Gastroesophageal sphincter (tissue), 4 donors: ENCODE measurements at regions not wholly inside any gene's neighbourhood (a gene's known extent, or its start where the extent isn't known, plus 50 kb on each side); places are given as distances from the start of the nearest gene placed in this dataset.
"Not testable (repeated sequence)": the region's sequence is repeated elsewhere in the genome, so short reads cannot be mapped to it uniquely, and the experiment has no call there.

Source experiments
- ATAC-seq: fragments of 150-250 bp; one replicate; pipeline ENCODE4 v1.9.1; 2016; ENCODE audit warnings: mild to moderate bottlenecking, moderate library complexity
- H3K27ac ChIP-seq, 4 donors: fragments of 200-600 bp; sonication (generic) in 3 of 4; 1 replicate in 3 of 4; 2 replicates in 1 of 4; pipeline ENCODE4 v1.5.1; 2016 to 2019
- H3K27me3 ChIP-seq: fragments of 200-600 bp; sonication (generic); one replicate; pipeline ENCODE4 v1.5.1; 2019
- H3K36me3 ChIP-seq, 2 donors: fragments of 200-600 bp; sonication (generic); one replicate each; pipeline ENCODE4 v1.5.1; 2019; ENCODE audit warnings: control low read depth in 1 of 2
- H3K4me1 ChIP-seq, 3 donors: fragments of 200-600 bp; sonication (generic); 1 replicate in 2 of 3; 2 replicates in 1 of 3; pipeline ENCODE4 v1.5.1; 2016 to 2019; ENCODE audit warnings: control low read depth in 2 of 3
- H3K4me3 ChIP-seq, 2 donors: fragments of 200-600 bp; sonication (generic); one replicate each; pipeline ENCODE4 v1.5.1; 2019; ENCODE audit warnings: mild to moderate bottlenecking in 1 of 2, moderate library complexity in 1 of 2
- H3K9me3 ChIP-seq, 3 donors: fragments of 200-600 bp; sonication (generic); one replicate each; pipeline ENCODE4 v1.5.1; 2017 to 2019; ENCODE audit warnings: control low read depth in 2 of 3
- EP300 ChIP-seq: sonication (generic); formaldehyde crosslinking; IDR thresholded peaks from one replicate; pipeline ENCODE4 v1.6.1; 2017; ENCODE audit warnings: antibody characterized with exemption, mild to moderate bottlenecking
- POLR2A ChIP-seq, 2 donors: fragments of 450-650 bp; IDR thresholded peaks; one replicate each; pipeline ENCODE4 v1.6.1; 2017; ENCODE audit warnings: antibody characterized with exemption in 2 of 2, mild to moderate bottlenecking in 2 of 2, moderate library complexity in 1 of 2
- POLR2AphosphoS5 ChIP-seq: sonication (generic); formaldehyde crosslinking; IDR thresholded peaks from one replicate; pipeline ENCODE4 v1.6.1; 2017; ENCODE audit warnings: antibody characterized with exemption
- WGBS, 2 donors: methylation state at CpG; one replicate each; pipeline ENCODE4 v1.1.5; 2018; ENCODE audit warnings: low coverage in 1 of 2; 5-methylcytosine and 5-hydroxymethylcytosine counted together
- TF ChIP-seq, protein P1 (sequence below), 4 experiments: fragments of 200-600 bp in 2 of 4; fragments of 450-650 bp in 2 of 4; sonication (generic) in 1 of 4; IDR thresholded peaks; one replicate each; pipeline ENCODE4 v1.5.1; 2017 to 2019; ENCODE audit warnings: antibody characterized with exemption in 4 of 4, mild to moderate bottlenecking in 2 of 4, moderate library complexity in 2 of 4

- TF ChIP-seq, protein P1, sequence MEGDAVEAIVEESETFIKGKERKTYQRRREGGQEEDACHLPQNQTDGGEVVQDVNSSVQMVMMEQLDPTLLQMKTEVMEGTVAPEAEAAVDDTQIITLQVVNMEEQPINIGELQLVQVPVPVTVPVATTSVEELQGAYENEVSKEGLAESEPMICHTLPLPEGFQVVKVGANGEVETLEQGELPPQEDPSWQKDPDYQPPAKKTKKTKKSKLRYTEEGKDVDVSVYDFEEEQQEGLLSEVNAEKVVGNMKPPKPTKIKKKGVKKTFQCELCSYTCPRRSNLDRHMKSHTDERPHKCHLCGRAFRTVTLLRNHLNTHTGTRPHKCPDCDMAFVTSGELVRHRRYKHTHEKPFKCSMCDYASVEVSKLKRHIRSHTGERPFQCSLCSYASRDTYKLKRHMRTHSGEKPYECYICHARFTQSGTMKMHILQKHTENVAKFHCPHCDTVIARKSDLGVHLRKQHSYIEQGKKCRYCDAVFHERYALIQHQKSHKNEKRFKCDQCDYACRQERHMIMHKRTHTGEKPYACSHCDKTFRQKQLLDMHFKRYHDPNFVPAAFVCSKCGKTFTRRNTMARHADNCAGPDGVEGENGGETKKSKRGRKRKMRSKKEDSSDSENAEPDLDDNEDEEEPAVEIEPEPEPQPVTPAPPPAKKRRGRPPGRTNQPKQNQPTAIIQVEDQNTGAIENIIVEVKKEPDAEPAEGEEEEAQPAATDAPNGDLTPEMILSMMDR (IDR thresholded peaks at IDR 0.05) = no peak
- TF ChIP-seq EP300 (no peak), POLR2A (IDR thresholded peaks at IDR 0.05) (no peak), POLR2AphosphoS5 (no peak)
- H3K27me3 ChIP-seq = no peaks in the 10 kb centered on the region
- H3K27ac ChIP-seq = no peak overlapping the region
- no peaks in the 10 kb centered on the region for H3K36me3 ChIP-seq
- H3K4me3 ChIP-seq = no peak overlapping the region
- H3K9me3 ChIP-seq = peaks cover 0 to 7% (median 0%) of the 10 kb centered on the region in 3 donors
- WGBS, 2 donors = 36 to 37% methylated on average over 2 of the region's 2 CpGs
- H3K4me1 ChIP-seq = peaks cover 0 to 6% (median 0%) of the 10 kb centered on the region in 3 donors
- ATAC-seq = no peak
Measured at GRCh38 chr4:151852202-151852601, 91.4 kb upstream of the GATB start.

- no peak for TF ChIP-seq POLR2A (IDR thresholded peaks at IDR 0.05)
- TF ChIP-seq, protein P1 (IDR thresholded peaks at IDR 0.05) = no peak
- no peak for TF ChIP-seq POLR2AphosphoS5
- TF ChIP-seq EP300 = no peak
- no peaks in the 10 kb centered on the region for H3K36me3 ChIP-seq
- no peak overlapping the region for H3K27ac ChIP-seq
- peaks cover 0 to 7% (median 0%) of the 10 kb centered on the region in 3 donors for H3K9me3 ChIP-seq
- 69 to 90% methylated on average over 1 to 2 of the region's 2 CpGs for WGBS, 2 donors
- no peak for ATAC-seq
- no peaks in the 10 kb centered on the region for H3K27me3 ChIP-seq
- H3K4me3 ChIP-seq = no peak overlapping the region
- H3K4me1 ChIP-seq = peaks cover 0 to 6% (median 0%) of the 10 kb centered on the region in 3 donors
Measured at GRCh38 chr4:151851354-151851753, 90.5 kb upstream of the GATB start.

- peaks cover 0 to 6% (median 0%) of the 10 kb centered on the region in 3 donors for H3K4me1 ChIP-seq
- H3K27me3 ChIP-seq = no peaks in the 10 kb centered on the region
- no peaks in the 10 kb centered on the region for H3K36me3 ChIP-seq
- TF ChIP-seq, protein P1 (IDR thresholded peaks at IDR 0.05) = no peak
- TF ChIP-seq POLR2AphosphoS5 (no peak), POLR2A (IDR thresholded peaks at IDR 0.05) (no peak), EP300 (no peak)
- peak; percentile 68 for ATAC-seq
- 41 to 45% methylated on average over 2 of the region's 2 CpGs for WGBS, 2 donors
- H3K27ac ChIP-seq = peak overlapping the region in 1 of 4 donors; percentile 25
- no peak overlapping the region for H3K4me3 ChIP-seq
- H3K9me3 ChIP-seq = peaks cover 0 to 7% (median 0%) of the 10 kb centered on the region in 3 donors
Measured at GRCh38 chr4:151850791-151851213, 90.0 kb upstream of the GATB start.

GRCh38 chr4:151845551-151845950 is 84.7 kb upstream of the GATB start:
- not testable (repeated sequence) for H3K27me3 ChIP-seq, H3K27ac ChIP-seq, H3K9me3 ChIP-seq, H3K4me3 ChIP-seq, ATAC-seq, H3K4me1 ChIP-seq, H3K36me3 ChIP-seq
- WGBS, 2 donors = 83 to 93% methylated on average over 2 to 3 of the region's 3 CpGs

GRCh38 chr4:151842430-151843079 is 81.7 kb upstream of the GATB start:
- no peak overlapping the region for H3K4me3 ChIP-seq
- no peaks in the 10 kb centered on the region for H3K9me3 ChIP-seq
- no peak for ATAC-seq
- peaks cover 3% of the 10 kb centered on the region for H3K27me3 ChIP-seq
- TF ChIP-seq, protein P1 (IDR thresholded peaks at IDR 0.05) = no peak
- TF ChIP-seq POLR2AphosphoS5 = no peak
- no peak for TF ChIP-seq POLR2A (IDR thresholded peaks at IDR 0.05)
- no peak overlapping the region for H3K27ac ChIP-seq
- no peaks in the 10 kb centered on the region for H3K36me3 ChIP-seq
- WGBS, 2 donors = 83% methylated on average over 2 of the region's 4 CpGs; no CpG with 5 or more reads in 1 of the 2 donors
- no peaks in the 10 kb centered on the region for H3K4me1 ChIP-seq
